ENCODE measurements at regions not wholly inside any gene's neighbourhood (a gene's known extent, or its start where the extent isn't known, plus 50 kb on each side); places are given as distances from the start of the nearest gene placed in this dataset.

DNA sequence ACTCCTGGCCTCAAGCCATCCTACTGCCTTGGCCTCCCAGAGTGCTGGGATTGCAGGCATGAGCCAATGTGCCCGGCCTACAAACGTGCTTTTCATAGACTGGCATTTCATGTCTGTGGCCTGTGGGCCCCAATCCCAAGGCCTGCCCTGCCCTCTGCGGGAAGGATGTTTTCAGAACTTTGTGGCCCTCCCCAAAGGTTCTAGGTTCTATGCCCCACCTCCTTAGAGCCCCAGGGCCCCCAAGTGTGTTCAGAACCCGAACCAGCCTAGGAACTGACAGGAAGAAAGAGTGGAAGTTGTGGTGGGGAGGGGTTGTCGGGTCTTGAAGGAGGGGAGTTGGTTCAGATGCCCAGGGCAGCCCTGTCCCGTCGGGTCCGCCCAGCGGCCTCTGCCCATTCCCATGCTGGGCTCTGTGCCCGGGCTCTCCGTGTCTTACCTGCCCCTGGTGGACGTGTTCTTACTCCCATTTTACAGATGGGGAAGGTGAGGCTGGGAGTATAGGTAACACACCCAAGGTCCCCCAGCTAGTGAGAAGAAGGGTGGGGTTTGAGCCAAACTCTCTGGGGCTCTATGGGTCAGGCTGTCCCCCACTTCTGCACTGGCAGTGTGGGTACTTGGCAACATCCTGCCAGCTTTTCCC lies 175.8 kb upstream of the IER5L start:
- no peak for DNase-seq

GRCh38 chr9:129352146-129352865 lies 174.2 kb upstream of the IER5L start:
- no peak for DNase-seq

DNA sequence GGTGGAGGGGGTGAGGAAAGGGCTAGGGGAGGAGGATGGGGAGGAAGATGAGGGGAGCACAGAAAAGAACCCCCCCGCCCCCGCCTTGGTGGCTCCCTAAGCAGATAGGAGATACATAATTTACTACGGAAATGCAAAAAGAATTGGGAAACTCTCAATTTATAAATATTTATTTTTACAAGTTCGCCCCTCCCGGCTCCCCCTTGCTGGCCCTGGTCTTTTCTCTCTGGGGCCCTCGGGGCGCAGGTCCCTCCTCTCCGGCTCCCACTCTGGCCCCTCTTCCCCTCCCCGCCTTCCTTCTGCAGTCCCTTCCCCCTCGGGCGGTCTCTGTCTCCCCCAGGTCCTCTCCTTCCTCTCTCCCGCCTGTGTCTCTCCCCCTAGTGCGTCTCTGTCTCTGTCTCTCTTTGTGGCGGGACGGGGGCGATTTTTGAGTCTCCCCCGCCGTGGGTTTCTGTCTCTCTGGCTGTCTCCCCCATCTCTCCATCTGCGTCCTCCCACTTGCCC lies 173.6 kb upstream of the IER5L start:
- no peak for DNase-seq

GRCh38 chr9:129351058-129351641 lies 173.1 kb upstream of the IER5L start:
- DNase-seq = no peak

DNA sequence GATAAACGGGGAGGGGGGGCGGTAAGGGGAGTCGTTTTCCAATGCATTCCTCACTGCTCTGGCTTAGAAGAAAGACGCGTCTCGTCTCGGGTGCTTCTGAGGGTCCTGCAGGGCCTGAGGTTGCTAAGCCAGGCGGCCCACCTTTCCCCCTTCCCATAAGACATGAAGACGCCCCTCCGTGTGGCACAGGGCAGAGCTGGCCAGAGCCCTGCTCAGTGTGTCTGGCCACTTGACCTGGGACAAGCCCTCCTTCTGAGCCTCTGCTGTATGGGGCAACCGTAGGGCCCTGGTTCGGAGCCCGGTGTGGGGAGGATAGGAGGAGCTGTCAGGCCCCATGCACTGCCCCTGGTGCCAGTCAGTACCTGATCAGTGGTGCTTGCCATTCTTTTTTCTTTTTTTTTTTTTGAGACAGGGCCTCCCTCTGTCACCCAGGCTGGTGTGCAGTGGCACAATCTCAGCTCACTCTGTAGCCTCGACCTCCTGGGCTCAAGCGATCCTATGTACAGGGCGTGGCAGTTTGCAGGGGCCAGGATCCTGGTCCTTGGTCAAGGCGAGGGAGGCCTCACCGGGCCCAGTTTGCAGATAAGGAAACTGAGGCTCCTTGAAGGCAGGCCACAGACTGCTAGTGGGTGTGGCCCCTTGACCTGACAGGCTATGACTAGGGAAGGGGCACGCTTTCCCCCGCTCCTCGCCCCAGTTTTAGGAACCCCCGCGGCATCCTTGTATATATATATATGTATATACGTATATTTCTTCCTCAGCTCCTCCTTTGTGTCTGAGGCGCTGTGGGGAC lies 172.3 kb upstream of the IER5L start:
- DNase-seq = no peak

DNA sequence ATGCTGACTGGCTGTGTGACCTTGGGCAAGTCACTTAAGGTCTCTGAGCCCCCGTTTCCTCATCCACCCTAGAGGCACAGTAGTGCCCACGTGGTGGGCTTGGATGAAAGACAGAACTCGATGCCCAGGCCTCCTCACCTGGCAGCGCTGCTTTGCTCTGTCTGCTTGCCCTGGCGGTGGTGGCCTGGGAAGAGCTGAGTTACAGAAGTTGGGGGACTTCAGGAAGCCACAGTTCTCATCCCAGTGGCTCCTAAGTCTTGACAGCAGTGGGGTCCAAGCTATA lies 171.5 kb upstream of the IER5L start:
- no peak for DNase-seq

DNA sequence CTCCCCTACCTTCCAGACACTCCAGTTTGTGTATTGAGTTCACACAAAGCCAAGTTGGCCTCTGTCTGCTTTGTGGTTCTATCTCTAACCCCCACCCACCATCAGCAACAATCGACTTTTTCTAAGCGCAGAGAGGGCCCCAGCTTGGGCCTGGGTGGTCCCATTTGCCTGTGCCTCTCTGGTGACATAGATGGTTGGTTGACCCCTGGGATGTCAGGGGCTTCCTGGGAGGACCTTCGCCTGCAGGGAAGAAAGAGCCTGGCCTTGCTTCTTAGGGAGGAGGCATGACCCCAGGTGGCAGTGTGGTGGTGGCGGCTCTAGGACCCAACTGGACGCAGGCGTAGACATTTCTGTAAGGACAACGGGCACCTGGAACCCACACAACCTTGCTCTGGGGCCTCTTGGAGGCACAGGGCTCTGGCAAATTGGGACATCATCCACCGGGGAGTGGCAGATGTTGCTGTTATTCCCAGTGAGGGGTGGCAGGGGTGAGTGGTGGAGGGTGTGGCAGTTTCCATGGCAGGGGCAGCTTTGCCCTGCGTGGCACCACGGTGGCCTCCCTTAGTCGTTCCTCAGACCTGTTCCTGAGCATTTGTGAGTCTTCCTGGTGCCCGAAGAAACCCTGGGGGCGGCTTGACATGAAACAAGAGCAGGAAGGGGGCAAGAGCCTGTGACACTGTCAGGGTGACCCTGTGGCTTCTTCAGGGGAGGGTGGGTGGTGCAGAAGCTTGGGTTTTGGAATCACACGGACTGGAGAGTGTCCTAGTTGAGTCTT lies 171.0 kb upstream of the IER5L start:
- DNase-seq = no peak

DNA sequence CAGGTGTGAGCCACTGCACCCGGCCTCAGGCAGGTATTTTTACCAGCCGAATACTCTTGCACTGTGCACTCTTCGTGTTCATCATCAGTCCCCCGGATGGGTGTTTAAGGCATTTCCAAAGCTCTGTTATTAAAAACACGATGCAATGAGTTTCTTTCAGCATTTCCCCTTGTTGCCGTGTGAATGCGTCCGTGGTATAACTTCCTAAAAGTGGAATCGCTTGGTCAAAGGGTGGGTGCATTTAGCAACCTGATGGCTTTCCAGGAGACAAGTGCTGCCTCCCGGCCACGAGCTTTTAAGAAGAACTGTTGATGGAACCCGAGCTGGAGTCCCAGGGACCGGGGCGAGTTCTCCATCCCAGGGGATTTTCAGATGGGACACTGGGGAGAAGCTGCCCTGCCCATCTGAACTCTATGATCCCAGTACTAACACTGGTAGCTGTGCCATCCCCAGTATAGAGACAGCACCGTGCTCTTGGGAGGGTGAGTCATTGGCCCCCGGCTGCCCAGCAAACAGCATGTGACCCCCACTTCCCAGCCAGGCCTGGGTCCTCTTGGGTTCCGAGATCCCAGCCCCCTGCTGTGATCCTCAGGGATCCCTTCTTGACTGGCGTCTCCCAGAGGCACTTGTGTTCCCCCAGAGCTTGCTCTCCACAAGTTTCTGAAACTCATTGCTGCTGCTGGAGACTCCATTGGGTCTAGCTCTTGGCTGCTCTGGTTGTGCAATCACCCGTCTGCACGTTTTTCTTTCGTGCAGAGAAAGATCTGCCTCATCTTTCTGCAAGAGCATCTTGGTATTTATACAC lies 169.5 kb upstream of the IER5L start:
- DNase-seq = no peak

GRCh38 chr9:129346046-129346445 lies 168.0 kb upstream of the IER5L start:
- no peak for DNase-seq

DNA sequence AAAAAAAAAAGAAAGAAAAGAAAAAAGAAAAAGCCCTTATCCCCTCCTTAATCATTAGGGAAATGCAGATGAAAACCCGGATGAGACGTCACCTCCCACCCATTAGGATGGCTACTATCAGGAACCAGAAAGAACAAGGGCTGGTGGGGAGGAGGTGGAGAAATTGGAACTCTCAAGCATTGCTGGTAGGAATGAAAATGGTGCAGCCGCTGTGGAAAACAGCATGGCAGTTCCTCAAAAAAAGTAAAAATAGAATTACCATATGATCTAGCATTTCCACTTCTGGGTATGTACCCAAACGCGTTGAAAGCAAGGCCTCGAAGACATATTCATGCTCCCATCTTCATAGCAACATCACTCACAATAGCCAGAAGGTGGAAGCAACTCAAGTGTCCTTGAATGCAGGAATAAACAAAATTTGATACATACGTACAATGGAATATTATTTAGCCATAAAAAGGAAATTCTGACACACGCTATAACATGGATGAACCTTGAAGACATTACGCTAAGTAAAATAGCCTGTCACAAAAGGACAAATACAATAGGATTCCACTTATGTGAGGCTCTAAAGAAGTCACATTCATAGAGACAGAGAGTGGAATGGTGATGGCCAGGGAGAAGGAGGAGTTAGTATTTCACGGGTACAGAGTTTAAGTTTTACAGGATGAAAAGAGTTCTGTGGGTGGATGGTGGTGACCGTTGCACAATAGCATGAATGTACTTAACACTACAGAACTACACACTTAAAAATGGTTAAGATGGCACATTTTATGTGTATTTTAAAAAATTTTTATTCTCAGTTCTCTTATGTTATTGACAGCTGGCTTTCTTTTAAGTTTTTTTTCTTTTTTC lies 166.8 kb upstream of the IER5L start:
- DNase-seq = no peak

DNA sequence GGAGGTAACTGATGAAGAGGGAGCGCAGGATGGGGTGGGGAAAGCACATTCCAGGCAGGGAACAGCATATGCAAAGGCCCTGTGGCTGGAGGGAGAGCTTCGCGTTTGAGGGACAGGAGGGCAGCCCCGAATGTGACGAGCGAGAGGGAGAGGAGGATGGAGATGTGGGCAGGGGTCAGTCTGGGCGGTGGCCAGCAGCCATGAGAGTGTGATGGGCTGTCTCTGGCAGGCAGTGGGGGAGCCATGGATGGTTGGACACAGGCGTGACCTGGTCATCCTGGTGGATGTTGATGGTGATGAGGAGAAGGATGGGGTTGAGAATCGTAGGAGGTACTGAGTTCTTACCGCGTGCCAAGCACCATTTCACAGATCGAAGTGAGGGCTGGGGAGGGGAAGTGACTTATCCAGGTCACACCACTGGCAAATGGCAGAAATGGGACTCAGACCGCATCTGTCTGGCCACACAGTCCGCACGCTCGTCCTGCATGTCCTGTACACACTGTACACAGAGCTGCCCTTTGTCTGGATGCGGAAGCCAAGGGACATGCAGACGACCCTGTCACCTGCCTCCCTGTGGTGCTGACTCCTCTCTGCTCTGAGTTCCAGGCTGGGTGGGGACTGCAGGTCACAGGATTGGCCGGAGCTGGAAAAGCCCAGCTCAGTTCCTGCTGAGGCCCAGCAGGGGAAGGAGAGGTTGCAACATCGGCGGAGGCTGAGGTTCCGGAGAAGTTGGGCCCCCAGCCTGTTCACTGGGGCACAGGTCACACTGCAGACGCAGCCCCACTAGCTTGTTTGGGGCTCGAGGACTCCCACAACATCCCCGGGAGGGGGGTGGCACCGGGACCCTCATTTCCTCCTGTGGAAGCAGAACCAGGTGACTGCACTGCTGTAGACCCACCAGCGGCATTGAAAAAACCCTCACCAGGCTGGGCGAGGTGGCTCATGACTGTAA lies 165.6 kb upstream of the IER5L start:
- DNase-seq = no peak

DNA sequence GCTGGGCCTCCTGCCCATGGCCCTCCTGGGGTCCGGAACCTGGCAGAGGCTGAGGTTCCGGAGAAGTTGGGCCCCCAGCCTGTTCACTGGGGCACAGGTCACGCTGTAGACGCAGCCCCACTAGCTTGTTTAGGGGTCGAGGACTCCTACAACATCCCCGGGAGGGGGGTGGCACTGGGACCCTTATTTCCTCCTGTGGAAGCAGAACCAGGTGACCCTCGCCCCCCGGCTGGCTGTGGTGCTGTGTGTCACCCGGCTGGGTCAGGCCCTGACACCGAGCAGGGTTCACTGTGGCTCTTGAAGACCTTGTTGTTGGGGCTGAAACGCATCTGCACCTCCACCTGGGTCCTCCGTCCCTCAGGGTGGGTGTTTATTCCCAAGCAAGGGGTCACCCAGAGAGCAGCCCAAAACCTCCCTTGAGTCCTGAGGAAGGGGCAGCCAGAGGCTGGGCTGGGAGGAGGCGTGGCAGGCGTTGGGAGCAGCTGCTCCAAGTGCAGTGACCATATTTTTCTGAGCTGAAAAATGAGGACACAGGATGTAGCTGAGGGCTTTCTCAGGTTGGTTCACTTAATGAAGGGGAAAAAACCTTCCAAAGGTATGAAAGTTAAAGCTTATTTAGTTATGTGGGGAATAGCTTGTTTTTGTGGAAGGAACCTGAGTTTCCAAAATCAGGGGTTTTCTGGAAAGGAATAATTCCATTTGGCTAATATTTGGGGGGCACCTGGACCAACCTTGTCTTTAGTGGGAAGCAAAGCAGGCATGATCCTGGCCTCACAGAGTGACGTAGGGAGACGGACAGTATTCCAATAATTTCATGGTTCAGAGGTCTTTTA lies 164.7 kb upstream of the IER5L start:
- no peak for DNase-seq

DNA sequence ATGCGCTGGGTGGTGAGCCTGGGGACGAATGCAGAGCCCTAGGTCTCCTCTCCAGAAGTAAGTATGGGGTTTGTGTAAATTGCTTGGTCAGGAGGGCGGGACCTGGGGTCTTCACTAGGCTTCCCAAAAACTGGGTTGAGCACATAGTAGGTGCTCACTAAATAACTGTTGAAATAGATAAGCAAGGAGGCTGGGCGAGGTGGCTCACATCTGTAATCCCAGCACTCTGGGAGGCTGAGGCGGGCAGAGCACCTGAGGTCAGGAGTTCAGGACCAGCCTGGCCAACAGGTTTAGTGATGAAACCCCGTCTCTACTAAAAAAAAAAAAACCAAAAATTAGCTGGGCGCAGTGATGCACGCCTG lies 163.9 kb upstream of the IER5L start:
- no peak for DNase-seq

- no peak for DNase-seq
Measured at GRCh38 chr9:129341171-129341986, 163.3 kb upstream of the IER5L start.

DNA sequence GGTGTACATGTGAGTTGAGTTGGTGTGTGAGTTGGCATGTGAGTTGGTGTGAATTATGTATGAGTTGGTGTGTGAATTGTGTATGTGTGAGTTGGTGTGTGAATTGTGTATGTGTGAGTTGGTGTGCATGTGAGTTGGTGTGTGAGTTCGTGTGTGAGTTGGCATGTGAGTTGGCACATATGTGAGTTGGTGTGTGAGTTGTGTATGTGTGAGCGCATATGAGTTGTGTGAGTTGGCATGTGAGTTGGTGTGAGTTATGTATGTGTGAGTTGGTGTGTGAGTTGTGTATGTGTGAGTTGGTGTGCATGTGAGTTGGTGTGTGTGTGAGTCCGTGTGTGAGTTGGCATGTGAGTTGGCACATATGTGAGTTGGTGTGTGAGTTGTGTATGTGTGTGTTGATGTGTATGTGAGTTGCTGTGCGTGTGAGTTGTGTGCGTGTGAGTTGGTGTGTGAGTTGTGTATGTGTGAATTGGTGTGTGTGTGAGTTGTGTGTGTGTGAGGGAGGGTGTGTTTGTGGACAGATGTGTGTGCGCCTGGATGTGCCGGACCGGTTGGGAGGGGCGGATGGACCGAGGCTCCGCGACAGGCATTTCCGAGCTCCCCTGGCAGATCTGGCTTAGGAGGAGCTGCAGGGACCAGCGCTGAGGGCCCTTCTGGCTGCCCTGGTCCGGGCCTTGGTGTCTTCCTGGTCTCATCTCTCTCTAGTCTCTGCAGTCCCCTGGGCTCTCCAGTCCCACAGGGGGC lies 162.5 kb upstream of the IER5L start:
- DNase-seq = no peak

- no peak for DNase-seq
Measured at GRCh38 chr9:129339539-129340157, 161.6 kb upstream of the IER5L start.

Data from NCI-H1436 treated with DMSO at 0.1 percent for 48 hours (cell line).